ENCODE measurements at regions not wholly inside any gene's neighbourhood (a gene's known extent, or its start where the extent isn't known, plus 50 kb on each side); places are given as distances from the start of the nearest gene placed in this dataset.

GRCh38 chr14:65228436-65228835 lies 126.1 kb upstream of the MAX start:
- 73% methylated on average over 2 of the region's 2 CpGs for WGBS
- intact Hi-C loops (cut with DNase I) = loop anchor here (10.0 kb wide), 1 partner anchor 186 kb away; the partner anchor contains the start of gene FUT8
- Histone ChIP-seq H3K27ac (replicated peaks in 1 of 4) (no peak overlapping the region), H3K9me3 (no peaks in the 10 kb centered on the region), H3K4me1 (peaks cover 8 to 10% (median 8%) of the 10 kb centered on the region in 4 donors), H3K36me3 (no peaks in the 10 kb centered on the region), H3K27me3 (no peaks in the 10 kb centered on the region), H3K4me3 (no peak overlapping the region)
- no peak for DNase-seq (ENCODE audit: extremely low spot score)
- no peak for TF ChIP-seq POLR2A (IDR thresholded peaks at IDR 0.05; ENCODE audit: low read depth)

- Histone ChIP-seq H3K9me3 (no peaks in the 10 kb centered on the region), H3K36me3 (no peaks in the 10 kb centered on the region), H3K4me1 (peaks cover 8 to 10% (median 8%) of the 10 kb centered on the region in 4 donors), H3K4me3 (peak overlapping the region; percentile 44 to 51 (median 46)), H3K27me3 (no peaks in the 10 kb centered on the region), H3K27ac (replicated peaks in 1 of 4) (peak overlapping the region; percentile 45 to 73 (median 66))
- TF ChIP-seq POLR2AphosphoS5 (IDR thresholded peaks at IDR 0.05) (no peak), CTCF (IDR thresholded peaks at IDR 0.05) (no peak), POLR2A (IDR thresholded peaks at IDR 0.05; ENCODE audit: low read depth) (no peak), EP300 (IDR thresholded peaks at IDR 0.05) (no peak)
- DNase-seq (ENCODE audit: extremely low spot score) = no peak
- intact Hi-C loops (cut with DNase I) = loop anchor here (10.0 kb wide), 1 partner anchor 186 kb away; the partner anchor contains the start of gene FUT8
- 78% methylated on average over 8 of the region's 8 CpGs for WGBS
Observed at GRCh38 chr14:65228956-65229747, 126.8 kb upstream of the MAX start.

GRCh38 chr14:65229748-65230728 lies 127.7 kb upstream of the MAX start:
- TF ChIP-seq EP300 (IDR thresholded peaks at IDR 0.05) (no peak), CTCF (IDR thresholded peaks at IDR 0.05) (no peak), POLR2AphosphoS5 (IDR thresholded peaks at IDR 0.05) (no peak), POLR2A (IDR thresholded peaks at IDR 0.05; ENCODE audit: low read depth) (no peak)
- Histone ChIP-seq H3K27ac (replicated peaks in 1 of 4) (peak overlapping the region; percentile 45 to 73 (median 66)), H3K27me3 (no peaks in the 10 kb centered on the region), H3K4me1 (peaks cover 4 to 10% (median 8%) of the 10 kb centered on the region in 4 donors), H3K9me3 (no peaks in the 10 kb centered on the region), H3K4me3 (peak overlapping the region; percentile 44 to 51 (median 46)), H3K36me3 (no peaks in the 10 kb centered on the region)
- DNase-seq (ENCODE audit: extremely low spot score) = no peak
- intact Hi-C loops (cut with DNase I) = loop anchor here (10.0 kb wide), 1 partner anchor 185 kb away; the partner anchor contains the start of gene FUT8
- 32% methylated on average over 28 of the region's 28 CpGs for WGBS

- DNase-seq (ENCODE audit: extremely low spot score) = no peak
- Histone ChIP-seq H3K4me3 (no peak overlapping the region), H3K36me3 (no peaks in the 10 kb centered on the region), H3K27ac (replicated peaks in 1 of 4) (no peak overlapping the region), H3K4me1 (peaks cover 4 to 10% (median 8%) of the 10 kb centered on the region in 4 donors), H3K27me3 (no peaks in the 10 kb centered on the region), H3K9me3 (no peaks in the 10 kb centered on the region)
- WGBS = 88% methylated on average over 6 of the region's 6 CpGs
- TF ChIP-seq EP300 (IDR thresholded peaks at IDR 0.05) = no peak
- intact Hi-C loops (cut with DNase I) = no loop called here
Observed at GRCh38 chr14:65231286-65231980, 129.1 kb upstream of the MAX start.

- no peak for TF ChIP-seq POLR2A (IDR thresholded peaks at IDR 0.05; ENCODE audit: low read depth)
- no peak for TF ChIP-seq EP300 (IDR thresholded peaks at IDR 0.05)
- no peak for TF ChIP-seq POLR2AphosphoS5 (IDR thresholded peaks at IDR 0.05)
- TF ChIP-seq CTCF (IDR thresholded peaks at IDR 0.05) = no peak
- intact Hi-C loops (cut with DNase I) = no loop called here
- Histone ChIP-seq H3K4me3 (no peak overlapping the region), H3K27me3 (no peaks in the 10 kb centered on the region), H3K27ac (replicated peaks in 1 of 4) (no peak overlapping the region), H3K36me3 (no peaks in the 10 kb centered on the region), H3K9me3 (no peaks in the 10 kb centered on the region), H3K4me1 (peaks cover 0 to 19% (median 2%) of the 10 kb centered on the region in 4 donors)
- WGBS = 96% methylated on average over 4 of the region's 5 CpGs
- DNase-seq (ENCODE audit: extremely low spot score) = no peak
Observed at GRCh38 chr14:65234752-65235361, 132.5 kb upstream of the MAX start.

All from esophagus muscularis mucosa (tissue), 4 donors.